AG10803 (cell line): ENCODE measurements at regions not wholly inside any gene's neighbourhood (a gene's known extent, or its start where the extent isn't known, plus 50 kb on each side); places are given as distances from the start of the nearest gene placed in this dataset.
"Not testable (repeated sequence)": the region's sequence is repeated elsewhere in the genome, so short reads cannot be mapped to it uniquely, and the experiment has no call there.

Experiments
- DNase-seq: peaks from one replicate; pipeline ENCODE4 v3.0.0; 2010; ENCODE audit warnings: low read depth
- H3K4me3 ChIP-seq: 2 replicates; pipeline ENCODE4 v1.5.1; 2011; ENCODE audit warnings: mild to moderate bottlenecking, low read length, control low read depth
- TF ChIP-seq, protein P1 (sequence below): conservative IDR thresholded peaks from 2 replicates; pipeline ENCODE4 v1.5.1; 2011; ENCODE audit warnings: mild to moderate bottlenecking, low read length, control low read depth, inconsistent platforms

DNA sequence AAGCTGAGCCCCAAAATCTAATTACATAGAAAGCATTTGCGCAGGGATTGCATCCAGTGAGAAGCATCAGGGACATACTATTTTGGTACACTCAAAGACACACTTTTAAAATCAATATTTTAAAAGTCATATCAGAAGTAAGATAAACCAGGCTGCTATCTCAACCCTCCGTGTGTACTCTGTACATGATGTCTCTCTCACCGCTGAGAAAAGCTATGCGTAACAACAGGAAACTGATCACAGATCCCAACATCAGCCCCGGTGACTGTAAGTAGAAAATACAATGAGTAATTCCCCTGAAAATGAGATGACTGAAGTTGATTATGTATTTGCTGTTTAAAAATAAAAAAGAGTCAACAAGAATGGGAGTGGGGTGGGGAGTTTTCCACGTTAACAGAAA is 329.8 kb downstream of the BCL2L11 start:
- DNase-seq, H3K4me3 ChIP-seq: not testable (repeated sequence)

DNA sequence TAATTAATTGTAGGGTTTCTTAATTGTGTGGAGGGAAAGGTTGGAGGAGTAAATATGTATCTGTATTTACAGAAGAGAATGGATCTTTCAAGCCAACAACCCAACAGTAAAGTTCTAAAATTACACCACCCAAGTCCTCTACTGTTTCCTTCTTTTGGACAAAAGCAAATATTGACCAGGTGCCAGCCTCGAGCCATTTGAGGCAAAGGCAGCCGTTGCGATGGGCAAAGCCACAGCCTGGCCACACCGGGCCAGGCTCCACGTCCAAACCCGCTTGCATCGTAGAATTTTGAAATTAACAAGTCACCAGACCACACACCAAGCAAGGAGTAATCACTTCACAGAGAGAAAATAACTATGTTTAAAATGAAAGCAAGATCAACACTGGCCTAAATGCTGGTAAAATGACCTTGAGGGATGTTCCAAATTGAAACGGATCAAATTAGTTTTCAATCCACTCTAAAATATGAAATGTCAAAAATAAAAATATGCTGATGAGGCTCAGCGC is 331.0 kb downstream of the BCL2L11 start:
- DNase-seq, result not testable (repeated sequence)

DNA sequence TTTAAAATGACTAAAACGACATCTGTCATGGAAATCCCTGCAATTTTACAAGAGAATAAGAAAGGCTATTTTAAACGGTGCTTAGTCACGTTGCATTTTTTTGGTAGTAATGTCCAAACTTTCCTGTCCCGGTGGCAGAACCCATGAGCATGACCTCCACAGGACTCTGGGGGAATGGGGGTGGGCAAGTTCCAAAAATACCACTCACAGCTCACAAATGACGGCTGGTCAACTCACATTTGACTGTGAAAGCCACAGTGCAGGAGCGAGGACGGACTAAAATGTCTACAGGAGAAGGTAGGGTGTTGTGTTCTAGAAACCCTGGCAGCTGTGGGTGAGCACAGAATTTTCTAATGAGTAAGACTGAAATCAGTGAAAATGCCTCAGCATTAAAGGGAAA is 331.5 kb downstream of the BCL2L11 start:
- not testable (repeated sequence) for DNase-seq, H3K4me3 ChIP-seq

More for the DNA sequence above, 331.0 kb downstream of the BCL2L11 start:
- H3K4me3 ChIP-seq, result not testable (repeated sequence)

DNA sequence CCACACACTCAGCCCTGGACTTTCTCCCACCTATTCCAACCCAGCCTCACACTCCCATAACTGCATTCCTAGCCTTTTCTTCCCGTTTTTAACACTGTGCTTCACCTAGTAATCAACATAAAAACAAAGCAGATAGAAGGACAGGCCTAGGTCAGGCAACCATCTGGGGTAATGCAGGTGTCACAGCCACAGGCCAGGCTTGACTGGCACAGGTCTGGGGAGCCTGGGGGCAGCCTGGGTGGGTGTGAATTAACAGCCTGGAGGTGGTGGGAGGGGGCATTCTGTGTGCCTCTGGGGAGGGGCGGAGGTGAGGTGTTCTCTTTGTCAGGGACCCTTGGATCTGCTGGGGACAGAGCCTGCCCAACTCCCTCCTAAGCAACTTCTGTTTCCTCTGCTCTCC is 332.6 kb downstream of the BCL2L11 start:
- DNase-seq, result not testable (repeated sequence)

DNA sequence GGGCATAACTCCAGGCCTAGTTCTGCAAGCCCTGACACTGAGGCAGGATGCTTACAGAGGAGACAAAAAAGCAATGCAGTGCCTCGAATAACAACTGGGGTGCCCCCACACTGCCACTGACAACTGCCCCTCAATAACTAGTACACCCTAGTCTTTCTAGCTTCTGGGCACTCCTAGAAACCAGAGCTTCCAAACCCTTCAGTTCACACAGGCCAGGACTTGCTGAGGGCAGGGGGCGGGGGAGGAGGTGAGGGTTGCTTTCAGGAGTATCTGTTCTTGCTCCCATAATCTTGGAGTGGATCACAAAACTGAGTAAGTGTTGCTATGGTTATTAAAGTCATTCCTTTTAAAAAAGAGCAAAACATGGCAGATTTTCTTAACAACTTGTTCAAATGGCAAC is 333.1 kb downstream of the BCL2L11 start:
- not testable (repeated sequence) for H3K4me3 ChIP-seq, DNase-seq

More for the DNA sequence above, 332.6 kb downstream of the BCL2L11 start:
- not testable (repeated sequence) for H3K4me3 ChIP-seq

DNA sequence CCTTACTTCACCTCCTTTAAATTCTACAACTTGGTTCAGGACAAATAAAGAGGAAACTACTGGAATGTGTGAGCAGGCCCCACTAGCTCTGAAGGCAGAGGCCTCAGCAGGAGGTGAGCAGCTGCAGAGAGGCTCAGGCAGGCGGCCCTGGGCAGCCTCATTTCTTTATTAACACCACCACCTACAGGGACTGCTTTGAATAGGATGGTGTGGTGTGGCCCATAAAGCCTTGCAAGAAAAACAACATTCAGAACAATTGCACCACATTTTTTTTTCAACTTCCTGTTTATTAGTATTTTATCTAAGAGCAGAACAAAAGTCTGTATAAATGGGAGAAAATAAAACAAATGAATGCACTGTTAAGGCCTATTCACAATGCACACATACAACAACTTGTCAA is 333.7 kb downstream of the BCL2L11 start:
- DNase-seq, result peak; percentile 79

DNA sequence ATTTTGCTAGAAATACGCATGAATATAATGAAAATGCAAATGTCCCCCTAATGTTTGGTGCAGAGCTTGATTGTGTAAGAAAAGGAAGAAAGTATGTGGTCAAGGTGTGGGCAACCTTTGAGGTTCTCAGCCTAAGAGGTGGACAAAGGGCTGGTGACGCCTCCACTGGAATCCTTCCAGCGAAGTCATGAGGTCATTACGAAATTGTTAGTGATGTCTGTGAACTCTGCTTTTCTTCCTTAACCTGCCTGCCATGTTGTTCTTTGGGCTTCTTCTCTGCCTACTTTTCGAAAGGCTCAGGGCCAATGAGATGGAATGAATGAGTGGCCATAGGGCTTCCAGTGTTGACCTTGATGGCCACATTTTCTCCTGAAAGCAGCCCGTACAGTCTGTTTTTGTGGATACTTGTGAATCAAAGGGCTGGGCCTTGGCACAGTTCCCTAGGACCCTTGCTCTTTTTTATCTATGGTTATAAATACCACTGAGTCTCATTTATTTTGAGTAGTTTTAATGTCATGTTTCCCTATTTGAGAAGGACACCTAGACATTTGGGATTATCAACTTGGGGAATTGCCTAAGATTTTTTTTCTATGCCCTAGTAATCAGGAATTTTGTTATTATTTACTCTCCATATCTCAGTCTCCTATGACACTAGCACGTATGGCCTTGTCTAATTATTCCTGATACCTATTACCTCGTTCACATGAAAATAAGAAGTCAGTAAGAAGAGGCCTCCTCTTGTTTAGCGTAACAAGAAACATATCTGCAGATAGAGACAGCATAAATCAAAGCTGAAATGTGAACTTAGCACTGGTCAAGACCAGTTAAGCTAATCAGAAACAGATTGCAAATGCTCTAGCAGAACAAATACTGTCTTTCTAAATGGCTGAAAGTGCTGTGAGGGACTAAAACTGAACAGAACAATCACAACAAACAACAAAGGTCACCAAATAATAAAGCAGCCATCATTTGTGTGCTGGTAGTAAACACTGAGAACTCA is 334.6 kb downstream of the BCL2L11 start:
- peak; percentile 58 for DNase-seq
- H3K4me3 ChIP-seq, result not testable (repeated sequence)

More for the DNA sequence above, 333.7 kb downstream of the BCL2L11 start:
- TF ChIP-seq, protein P1, sequence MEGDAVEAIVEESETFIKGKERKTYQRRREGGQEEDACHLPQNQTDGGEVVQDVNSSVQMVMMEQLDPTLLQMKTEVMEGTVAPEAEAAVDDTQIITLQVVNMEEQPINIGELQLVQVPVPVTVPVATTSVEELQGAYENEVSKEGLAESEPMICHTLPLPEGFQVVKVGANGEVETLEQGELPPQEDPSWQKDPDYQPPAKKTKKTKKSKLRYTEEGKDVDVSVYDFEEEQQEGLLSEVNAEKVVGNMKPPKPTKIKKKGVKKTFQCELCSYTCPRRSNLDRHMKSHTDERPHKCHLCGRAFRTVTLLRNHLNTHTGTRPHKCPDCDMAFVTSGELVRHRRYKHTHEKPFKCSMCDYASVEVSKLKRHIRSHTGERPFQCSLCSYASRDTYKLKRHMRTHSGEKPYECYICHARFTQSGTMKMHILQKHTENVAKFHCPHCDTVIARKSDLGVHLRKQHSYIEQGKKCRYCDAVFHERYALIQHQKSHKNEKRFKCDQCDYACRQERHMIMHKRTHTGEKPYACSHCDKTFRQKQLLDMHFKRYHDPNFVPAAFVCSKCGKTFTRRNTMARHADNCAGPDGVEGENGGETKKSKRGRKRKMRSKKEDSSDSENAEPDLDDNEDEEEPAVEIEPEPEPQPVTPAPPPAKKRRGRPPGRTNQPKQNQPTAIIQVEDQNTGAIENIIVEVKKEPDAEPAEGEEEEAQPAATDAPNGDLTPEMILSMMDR, result 0 out of 2 replicates have a peak, but pooled peaks have one; percentile 8
- not testable (repeated sequence) for H3K4me3 ChIP-seq

DNA sequence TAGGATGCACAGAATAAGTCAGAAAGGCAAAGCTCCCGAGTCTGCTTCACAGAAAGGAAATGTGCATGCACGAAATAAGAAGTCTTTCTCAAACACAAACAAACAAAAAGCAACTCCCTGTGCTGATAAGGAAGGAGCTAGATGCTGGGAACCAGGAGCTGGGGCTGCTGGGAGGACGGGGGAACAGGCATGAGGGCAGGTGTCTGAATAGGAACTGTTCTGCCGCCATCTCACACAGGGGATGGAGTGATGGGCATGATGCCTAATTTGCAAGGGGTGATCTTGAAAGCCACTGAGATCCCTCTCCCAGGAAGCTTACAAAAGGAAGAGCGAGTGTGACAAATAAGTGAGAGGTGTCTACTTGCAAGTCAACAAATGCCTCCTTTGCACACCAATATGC is 336.5 kb downstream of the BCL2L11 start:
- not testable (repeated sequence) for DNase-seq

DNA sequence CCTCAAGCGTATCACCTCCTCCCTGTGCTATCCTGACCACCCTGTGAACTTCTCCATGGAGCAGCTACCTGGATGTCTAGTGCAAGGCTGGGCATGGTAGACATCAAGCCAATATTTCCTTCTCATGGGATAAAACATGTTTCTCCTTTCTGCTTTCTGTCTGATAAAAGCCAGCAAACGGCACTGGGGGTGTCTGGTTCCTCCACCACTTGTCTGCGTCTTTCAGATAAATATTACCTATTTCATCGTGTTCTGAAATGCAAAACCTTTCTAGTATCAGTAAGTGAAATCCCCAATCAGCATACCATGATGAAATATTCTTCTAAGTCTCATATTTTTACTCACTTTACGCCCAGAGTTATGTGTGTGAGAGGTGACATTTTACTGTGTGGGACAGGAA is 340.2 kb downstream of the BCL2L11 start:
- not testable (repeated sequence) for DNase-seq, H3K4me3 ChIP-seq

More for the DNA sequence above, 336.5 kb downstream of the BCL2L11 start:
- H3K4me3 ChIP-seq, result not testable (repeated sequence)

DNA sequence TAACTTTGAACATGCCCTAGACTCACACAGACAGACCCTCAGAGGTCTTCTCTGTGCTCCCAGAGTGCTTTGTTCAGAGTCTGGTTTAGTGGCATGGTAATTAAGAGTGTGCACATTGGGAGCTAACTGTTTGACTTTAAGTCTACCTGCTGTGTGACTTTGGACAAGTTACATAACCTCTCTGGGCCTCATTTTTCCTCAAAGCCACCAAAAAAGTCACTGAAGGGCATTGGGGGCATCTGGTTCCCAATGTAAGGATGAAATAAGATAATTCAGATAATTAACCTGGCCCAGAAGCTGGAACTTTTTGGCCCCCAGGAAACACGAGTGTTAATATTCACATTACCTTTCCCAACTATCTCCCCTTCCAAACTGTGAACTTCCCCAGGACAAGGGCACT is 341.1 kb downstream of the BCL2L11 start:
- DNase-seq, H3K4me3 ChIP-seq: not testable (repeated sequence)

DNA sequence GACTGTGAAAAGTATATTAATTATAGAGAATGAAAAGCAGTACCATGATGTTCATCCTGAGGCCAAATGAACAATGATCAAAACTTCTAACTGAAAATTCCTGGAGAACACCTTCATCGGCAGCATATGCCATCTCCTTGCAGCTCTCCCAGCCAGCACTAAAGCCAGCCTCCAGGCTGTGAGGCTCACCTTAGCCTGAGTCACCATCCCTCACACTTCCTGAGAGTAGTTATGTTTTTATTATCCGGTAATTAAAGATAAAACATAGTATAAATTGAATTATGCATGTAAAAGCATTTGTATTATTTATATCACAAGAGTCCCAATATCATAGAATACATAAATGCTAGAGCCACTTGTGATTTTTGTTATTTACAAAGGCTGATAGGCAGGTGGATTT is 341.9 kb downstream of the BCL2L11 start:
- H3K4me3 ChIP-seq, DNase-seq: not testable (repeated sequence)

DNA sequence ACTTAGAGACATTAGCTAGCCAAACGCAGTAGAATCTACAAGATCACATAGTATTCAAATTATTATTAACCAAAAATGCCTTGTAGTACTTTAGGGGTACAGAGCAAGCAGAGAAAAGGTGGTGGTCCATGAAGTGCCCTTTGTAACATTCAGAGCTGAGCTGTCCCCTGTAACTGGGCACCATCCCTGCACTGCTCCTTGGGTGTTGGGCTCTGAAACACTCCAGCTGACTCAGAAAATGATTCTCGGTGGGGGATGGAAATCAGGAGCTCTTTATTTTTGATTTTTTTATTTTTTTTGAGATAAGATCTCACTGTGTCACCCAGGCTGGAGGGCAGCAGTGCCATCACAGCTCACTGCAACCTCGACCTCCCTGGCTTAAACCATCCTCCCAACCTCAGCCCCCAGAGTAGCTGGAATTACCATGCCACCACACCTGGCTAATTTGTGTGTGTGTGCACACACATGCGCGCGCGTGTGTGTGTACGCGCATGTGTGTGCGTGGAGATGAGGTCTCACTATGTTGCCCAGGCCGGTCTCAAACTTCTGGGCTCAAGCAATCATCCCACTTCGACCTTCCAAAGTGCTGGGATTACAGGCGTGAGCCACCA is 342.6 kb downstream of the BCL2L11 start:
- not testable (repeated sequence) for DNase-seq, H3K4me3 ChIP-seq

DNA sequence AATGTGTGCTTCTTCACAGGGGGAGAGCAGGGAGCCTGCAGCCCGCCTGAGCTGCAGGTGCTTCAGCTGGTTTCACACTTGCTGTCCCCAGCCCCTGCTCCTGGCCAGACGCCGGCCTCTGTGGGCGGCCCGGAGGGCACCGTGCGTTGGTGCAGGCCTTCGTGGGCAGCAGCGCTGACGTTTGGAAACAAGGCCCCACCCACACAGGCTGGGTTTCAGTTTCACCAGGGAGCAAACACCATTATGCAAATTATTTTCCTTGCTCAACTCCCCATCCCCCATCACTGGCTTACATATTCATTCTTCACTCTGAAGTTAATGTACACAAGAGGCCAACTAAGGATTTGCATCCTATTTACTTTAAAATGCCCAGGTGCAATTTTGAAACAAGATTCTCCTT is 343.2 kb downstream of the BCL2L11 start:
- not testable (repeated sequence) for H3K4me3 ChIP-seq, DNase-seq

DNA sequence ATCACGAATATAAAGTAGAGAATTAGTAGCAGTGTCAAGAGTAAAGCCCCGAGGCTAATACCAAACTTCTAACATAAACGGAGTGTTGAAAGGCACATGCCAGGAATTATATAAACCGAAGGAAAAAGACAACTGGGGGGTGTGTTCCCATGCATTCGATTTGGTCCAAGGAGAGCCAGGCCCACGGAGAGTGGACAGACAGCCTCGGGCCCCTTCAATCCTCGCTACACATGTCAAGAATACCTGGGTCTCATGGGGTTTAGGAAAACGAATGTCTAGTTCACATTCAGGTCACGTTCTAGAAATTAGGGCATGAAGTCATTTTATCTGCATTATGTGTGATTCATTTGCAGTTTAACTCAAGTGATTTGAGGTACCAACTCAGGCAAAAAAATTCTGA is 343.7 kb downstream of the BCL2L11 start:
- not testable (repeated sequence) for DNase-seq, H3K4me3 ChIP-seq

DNA sequence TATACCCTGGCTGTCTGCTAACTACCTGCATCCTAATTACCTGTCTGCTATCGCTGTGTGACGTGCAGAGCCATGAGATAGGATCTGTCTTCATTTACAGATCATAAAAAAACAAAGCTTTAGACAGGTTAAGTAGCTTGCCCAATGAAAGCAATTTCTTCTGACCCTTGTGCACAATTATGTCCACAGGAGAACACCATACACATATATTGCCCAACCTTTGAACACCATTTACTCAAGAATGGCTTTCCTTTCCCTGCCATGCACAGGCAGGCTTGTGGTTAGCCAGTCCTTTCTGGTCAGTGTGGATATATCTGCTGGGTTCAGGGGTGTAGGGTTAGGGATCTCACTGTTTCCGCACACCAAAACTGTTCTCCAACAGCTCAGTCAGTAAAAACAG is 344.8 kb downstream of the BCL2L11 start:
- not testable (repeated sequence) for DNase-seq, H3K4me3 ChIP-seq

DNA sequence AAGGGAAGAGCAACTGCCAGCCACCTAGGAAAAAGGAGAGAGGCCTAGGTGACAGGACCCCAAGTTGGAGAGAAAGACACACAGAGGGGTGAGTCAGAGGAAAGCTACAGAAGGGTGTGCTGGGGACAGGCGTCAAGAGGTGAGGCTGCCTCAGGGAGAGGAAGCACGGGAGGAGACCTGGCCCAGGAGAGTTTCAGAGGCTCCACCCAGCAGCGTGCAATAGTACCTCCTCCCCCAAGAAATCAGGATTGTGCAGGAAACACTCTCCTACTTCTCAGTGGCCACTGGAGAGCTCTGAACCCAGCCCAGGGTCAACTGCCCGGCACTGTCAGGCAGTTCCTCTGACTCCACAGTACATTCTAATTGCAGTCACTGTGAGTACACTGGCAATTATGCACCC is 346.0 kb downstream of the BCL2L11 start:
- not testable (repeated sequence) for DNase-seq, H3K4me3 ChIP-seq

DNA sequence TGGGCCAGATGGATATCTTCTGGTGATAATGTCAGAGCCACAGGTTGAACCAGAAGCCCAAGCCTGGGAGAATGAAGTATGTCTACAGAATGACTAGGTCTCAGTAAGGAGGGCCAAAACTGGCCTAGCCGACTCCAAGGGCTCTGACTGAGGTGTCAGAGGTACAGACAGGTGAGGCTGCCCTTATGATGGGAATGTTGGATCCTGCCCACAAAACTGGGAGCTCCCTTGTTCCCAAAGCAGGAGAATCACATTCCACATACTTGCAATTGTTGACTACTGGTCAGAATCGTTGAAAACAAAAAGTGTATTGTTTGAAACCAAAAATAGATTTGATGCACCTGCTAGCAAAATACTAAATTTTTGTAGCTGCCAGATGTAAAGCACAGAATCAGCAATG is 350.2 kb downstream of the BCL2L11 start:
- not testable (repeated sequence) for H3K4me3 ChIP-seq, DNase-seq

DNA sequence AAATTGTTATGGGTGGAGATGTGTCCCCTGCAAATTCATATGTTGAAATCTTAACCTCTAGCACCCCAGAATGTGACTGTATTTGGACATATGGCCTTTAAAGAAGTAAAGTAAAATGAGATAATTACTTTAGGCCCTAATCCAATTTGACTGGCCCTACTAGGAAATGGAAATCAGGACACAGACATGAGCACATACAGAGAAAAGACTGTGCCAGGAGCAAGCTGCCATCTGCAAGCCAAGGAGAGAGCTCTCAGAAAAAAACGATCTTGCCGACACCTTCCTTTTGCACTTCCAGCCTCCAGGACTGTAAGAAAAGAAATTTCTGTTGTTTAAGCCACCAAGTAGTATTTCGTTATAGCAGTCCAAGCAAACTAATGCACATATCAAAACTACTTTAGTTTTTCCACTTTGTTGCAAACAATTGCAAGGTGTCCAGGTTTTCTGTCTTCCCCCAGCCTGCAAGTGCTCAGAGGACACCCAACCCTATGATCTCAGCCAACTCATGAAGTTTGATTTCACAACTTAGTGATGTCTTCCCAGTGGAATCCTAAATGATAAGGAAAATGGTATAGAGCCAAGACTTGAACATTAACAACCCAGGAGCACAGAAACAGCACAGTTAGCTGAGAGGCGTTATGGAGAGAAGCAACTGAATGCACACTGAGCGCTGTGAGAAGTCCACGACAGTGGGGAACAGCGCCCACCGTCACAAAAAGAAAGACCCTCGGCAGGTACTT is 351.2 kb downstream of the BCL2L11 start:
- not testable (repeated sequence) for DNase-seq, H3K4me3 ChIP-seq
